Myocyte (in vitro differentiated cells): ENCODE measurements at regions not wholly inside any gene's neighbourhood (a gene's known extent, or its start where the extent isn't known, plus 50 kb on each side); places are given as distances from the start of the nearest gene placed in this dataset.
"Not testable (repeated sequence)": the region's sequence is repeated elsewhere in the genome, so short reads cannot be mapped to it uniquely, and the experiment has no call there.

Experiments
- DNase-seq: peaks from one replicate; pipeline ENCODE4 v3.0.0-alpha.2; 2012; ENCODE audit warnings: low read depth

GRCh38 chr4:60938181-60938580 is 261.9 kb upstream of the ADGRL3 start:
- no peak for DNase-seq

GRCh38 chr4:60938621-60939020 is 261.5 kb upstream of the ADGRL3 start:
- DNase-seq = no peak

GRCh38 chr4:60944060-60944459 is 256.1 kb upstream of the ADGRL3 start:
- no peak for DNase-seq

- no peak for DNase-seq
These were observed 254.5 kb upstream of the ADGRL3 start for GRCh38 chr4:60945641-60946040.

GRCh38 chr4:60948008-60948407 is 252.1 kb upstream of the ADGRL3 start:
- no peak for DNase-seq

GRCh38 chr4:60952921-60953320 is 247.2 kb upstream of the ADGRL3 start:
- DNase-seq = no peak

- no peak for DNase-seq
These were observed 246.3 kb upstream of the ADGRL3 start for GRCh38 chr4:60953826-60954225.

- DNase-seq = no peak
These were observed 237.8 kb upstream of the ADGRL3 start for GRCh38 chr4:60962286-60962685.

- no peak for DNase-seq
These were observed 218.6 kb upstream of the ADGRL3 start for GRCh38 chr4:60981534-60981933.

- DNase-seq = no peak
These were observed 211.0 kb upstream of the ADGRL3 start for GRCh38 chr4:60989141-60989540.

- no peak for DNase-seq
These were observed 208.1 kb upstream of the ADGRL3 start for GRCh38 chr4:60992037-60992436.

- DNase-seq = no peak
These were observed 196.8 kb upstream of the ADGRL3 start for GRCh38 chr4:61003301-61003700.

- no peak for DNase-seq
These were observed 195.4 kb upstream of the ADGRL3 start for GRCh38 chr4:61004651-61005170.

- no peak for DNase-seq
These were observed 189.1 kb upstream of the ADGRL3 start for GRCh38 chr4:61011051-61011450.

GRCh38 chr4:61011936-61012335 is 188.2 kb upstream of the ADGRL3 start:
- not testable (repeated sequence) for DNase-seq

- no peak for DNase-seq
These were observed 175.5 kb upstream of the ADGRL3 start for GRCh38 chr4:61024610-61025009.

GRCh38 chr4:61027939-61028338 is 172.2 kb upstream of the ADGRL3 start:
- DNase-seq = no peak

GRCh38 chr4:61036071-61036684 is 163.9 kb upstream of the ADGRL3 start:
- no peak for DNase-seq

GRCh38 chr4:61041527-61041926 is 158.6 kb upstream of the ADGRL3 start:
- no peak for DNase-seq

- DNase-seq = no peak
These were observed 155.3 kb upstream of the ADGRL3 start for GRCh38 chr4:61044837-61045236.

- DNase-seq = no peak
These were observed 151.1 kb upstream of the ADGRL3 start for GRCh38 chr4:61049018-61049417.

GRCh38 chr4:61067381-61067780 is 132.7 kb upstream of the ADGRL3 start:
- no peak for DNase-seq

GRCh38 chr4:61068060-61068459 is 132.1 kb upstream of the ADGRL3 start:
- DNase-seq = no peak

- DNase-seq = peak; percentile 16
These were observed 131.4 kb upstream of the ADGRL3 start for GRCh38 chr4:61068745-61069144.
